ENCODE measurements at regions not wholly inside any gene's neighbourhood (a gene's known extent, or its start where the extent isn't known, plus 50 kb on each side); places are given as distances from the start of the nearest gene placed in this dataset.

- TF ChIP-seq MXD4 (CRISPR knock-in tag; IDR thresholded peaks at IDR 0.05): no peak
- TF ChIP-seq USF2 (IDR thresholded peaks at IDR 0.05; ENCODE audit: low read depth, low read length): no peak
- TF ChIP-seq USF2 (CRISPR knock-in tag; IDR thresholded peaks at IDR 0.05; ENCODE audit: borderline replicate concordance): no peak
- TF ChIP-seq SIX4 (CRISPR knock-in tag; IDR thresholded peaks at IDR 0.05): no peak
- no peak for TF ChIP-seq U2AF2 (IDR thresholded peaks at IDR 0.05; ENCODE audit: low read depth, low read length)
- TF ChIP-seq SMC3 (IDR thresholded peaks at IDR 0.05; ENCODE audit: low read length): no peak
- TF ChIP-seq ZNF564 (CRISPR knock-in tag; IDR thresholded peaks at IDR 0.05): no peak
- TF ChIP-seq MAFK (conservative IDR thresholded peaks at IDR 0.05 in 1 of 2, IDR thresholded peaks at IDR 0.05 in 1 of 2; ENCODE audit: low read length in 2 of 2): no peak
- no peak for TF ChIP-seq EP300 (IDR thresholded peaks at IDR 0.05; ENCODE audit: low read depth in 2 of 2, low read length in 2 of 2)
- no peak for TF ChIP-seq EP300 (CRISPR knock-in tag; IDR thresholded peaks at IDR 0.05; ENCODE audit: borderline replicate concordance)
- TF ChIP-seq SNAPC2 (CRISPR knock-in tag; IDR thresholded peaks at IDR 0.05): no peak
- no peak for TF ChIP-seq PHF8 (CRISPR knock-in tag; IDR thresholded peaks at IDR 0.05)
- TF ChIP-seq PRDM4 (CRISPR knock-in tag; IDR thresholded peaks at IDR 0.05; ENCODE audit: borderline replicate concordance): no peak
- TF ChIP-seq FOXP1 (IDR thresholded peaks at IDR 0.05): no peak
- TF ChIP-seq FOXP1 (CRISPR knock-in tag; IDR thresholded peaks at IDR 0.05): no peak
- no peak for TF ChIP-seq IRF9 (CRISPR knock-in tag; IDR thresholded peaks at IDR 0.05; ENCODE audit: borderline replicate concordance)
- TF ChIP-seq KDM5A (IDR thresholded peaks at IDR 0.05; ENCODE audit: borderline replicate concordance, low read length): no peak
Measured at GRCh38 chr4:3656416-3657356, 109.5 kb upstream of the ADRA2C start.
